HG03432 (cell line): ENCODE measurements at regions not wholly inside any gene's neighbourhood (a gene's known extent, or its start where the extent isn't known, plus 50 kb on each side); places are given as distances from the start of the nearest gene placed in this dataset.

Experiments used
- ATAC-seq: cut with Tn5 transposase; IDR thresholded peaks from one replicate; pipeline ENCODE4 v1.9.1; 2021; ENCODE audit warnings: mild to moderate bottlenecking, moderate library complexity; ENCODE audit not compliant: unreplicated experiment

DNA sequence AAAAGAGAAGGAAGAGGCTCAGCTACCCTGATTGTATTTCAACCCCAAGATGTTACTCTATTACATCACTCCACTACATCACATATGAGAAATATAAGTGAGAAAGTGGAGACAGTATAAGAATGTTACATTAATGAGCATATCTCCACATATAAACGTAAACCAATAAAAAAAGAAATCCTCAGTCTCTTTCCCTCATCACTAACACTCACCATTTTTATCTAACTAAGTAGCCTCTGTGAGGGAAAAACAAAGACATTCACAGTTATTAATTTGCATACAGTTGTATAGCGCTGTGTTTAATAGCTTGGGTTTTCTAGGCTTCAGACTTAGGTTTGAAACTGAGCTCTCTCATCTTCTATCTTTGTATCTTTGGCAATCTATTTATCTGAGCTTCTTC is 489.1 kb upstream of the LRRTM4 start:
- no peak for ATAC-seq

DNA sequence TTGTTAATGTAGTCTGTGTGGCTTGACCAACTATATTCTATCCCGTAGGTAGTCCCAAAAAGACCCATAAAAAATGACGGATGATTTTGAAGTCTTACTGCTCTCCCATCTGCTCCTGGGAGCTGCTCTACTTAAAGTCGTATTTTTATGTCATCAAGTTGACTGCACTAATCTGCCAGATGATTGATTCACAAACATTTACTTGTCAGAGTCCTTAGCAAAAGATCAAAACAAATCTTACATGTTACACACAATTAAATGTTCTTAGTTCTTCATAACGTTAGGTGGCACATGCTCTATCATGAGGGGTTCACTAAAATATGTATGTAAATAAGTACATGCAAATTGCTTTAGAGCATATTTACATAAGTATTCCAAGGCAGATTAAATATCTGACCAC is 498.3 kb upstream of the LRRTM4 start:
- ATAC-seq: no peak

DNA sequence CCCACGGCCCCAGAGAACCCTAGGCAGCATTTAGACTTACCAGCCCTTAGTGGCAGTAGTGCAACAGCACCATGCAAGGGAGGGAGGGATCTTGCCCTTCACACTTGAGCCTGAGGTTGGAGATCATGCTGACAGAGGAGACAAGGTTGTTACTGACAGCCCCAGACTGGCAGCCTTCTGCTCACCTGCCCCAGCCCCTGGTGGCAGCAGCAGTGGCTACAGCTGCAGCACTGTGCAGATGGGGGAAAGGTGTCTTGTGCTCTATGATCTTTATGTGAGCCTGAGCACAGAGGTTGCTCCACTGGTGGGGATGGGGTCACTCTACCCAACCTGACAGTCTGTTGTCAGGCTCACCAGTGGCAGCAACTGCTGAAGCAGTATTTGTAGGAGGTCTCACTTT is 501.2 kb upstream of the LRRTM4 start:
- ATAC-seq: no peak

DNA sequence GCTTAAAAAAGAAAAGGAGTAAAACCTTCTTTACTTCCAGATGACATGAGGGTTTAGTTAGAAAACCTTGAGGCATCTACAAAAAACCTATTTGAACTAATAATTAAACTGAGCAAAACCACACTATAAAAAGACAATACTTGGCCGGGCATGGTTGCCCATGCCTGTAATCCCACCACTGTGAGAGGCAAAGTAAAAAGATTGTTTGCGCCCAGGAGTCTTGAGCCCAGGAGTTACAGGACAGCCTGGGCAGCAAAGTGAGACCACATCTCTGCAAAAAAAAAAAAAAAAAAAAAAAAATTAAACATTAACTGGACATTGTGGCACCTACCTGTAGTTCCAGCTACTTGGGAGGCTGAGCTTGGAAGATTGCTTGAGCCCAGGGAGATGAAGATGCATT is 502.8 kb upstream of the LRRTM4 start:
- ATAC-seq: no peak

DNA sequence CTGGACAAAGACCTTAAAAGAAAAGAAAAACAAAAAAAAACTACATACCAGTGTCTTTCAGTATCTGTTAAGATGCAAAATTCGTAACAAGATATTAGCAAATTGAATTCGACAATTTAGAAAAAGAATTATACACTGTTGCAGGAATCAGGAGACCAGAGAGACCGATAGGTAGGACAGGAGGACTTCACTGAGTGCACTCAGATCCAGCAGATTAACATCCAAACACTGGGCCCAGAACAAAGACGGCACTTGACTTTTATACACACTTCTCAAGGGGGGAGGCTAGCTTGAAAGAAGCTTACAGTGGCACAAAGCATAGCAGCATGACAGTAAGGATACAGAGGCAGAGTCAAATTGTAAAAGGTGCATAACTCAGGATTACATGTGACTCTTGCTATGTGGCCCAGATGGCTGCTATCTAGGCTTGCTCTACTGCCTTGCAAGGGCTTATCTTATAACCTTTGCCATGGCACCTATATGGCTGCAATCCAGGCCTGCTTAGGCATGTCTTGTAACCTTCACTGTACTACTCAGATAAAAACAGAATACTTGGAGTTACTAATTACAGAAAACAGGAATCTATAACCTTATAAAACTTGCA is 507.3 kb upstream of the LRRTM4 start:
- ATAC-seq: no peak

DNA sequence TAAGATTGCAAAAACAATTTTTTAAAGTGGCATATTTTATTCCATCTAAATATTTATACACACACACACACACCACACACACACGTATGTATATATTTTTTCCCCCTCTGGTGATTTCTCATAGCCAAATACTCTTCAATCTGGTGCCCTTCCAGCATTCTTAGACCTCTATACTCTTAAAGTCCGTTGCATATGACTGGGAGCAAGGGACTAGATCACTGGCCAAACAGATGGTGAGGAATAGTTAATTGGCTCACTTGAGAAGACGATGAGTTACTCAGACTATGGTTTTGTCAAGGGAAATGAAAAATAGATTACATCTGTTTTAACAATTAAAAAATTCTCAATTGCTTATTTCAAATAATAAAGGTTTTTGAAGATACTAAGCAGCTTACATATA is 512.5 kb upstream of the LRRTM4 start:
- no peak for ATAC-seq

DNA sequence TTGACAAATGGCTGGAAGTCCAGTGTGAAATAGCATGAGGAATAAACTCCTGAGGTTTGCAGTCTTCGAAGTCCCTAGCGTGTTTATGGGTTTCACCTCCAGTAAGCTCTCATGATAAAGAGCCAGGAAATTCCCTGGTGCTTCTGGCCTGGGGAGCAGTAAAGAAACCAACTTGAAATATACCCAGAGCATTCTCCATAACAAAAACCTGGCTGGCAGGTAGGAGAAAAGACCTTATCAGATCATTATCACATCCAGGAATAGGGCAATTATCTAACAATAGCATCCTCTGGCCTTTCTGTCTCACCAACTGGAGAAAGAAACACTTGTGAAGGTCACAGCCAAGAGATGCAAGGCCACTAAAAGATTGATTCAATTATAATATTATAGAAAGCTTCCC is 513.6 kb upstream of the LRRTM4 start:
- ATAC-seq: no peak

DNA sequence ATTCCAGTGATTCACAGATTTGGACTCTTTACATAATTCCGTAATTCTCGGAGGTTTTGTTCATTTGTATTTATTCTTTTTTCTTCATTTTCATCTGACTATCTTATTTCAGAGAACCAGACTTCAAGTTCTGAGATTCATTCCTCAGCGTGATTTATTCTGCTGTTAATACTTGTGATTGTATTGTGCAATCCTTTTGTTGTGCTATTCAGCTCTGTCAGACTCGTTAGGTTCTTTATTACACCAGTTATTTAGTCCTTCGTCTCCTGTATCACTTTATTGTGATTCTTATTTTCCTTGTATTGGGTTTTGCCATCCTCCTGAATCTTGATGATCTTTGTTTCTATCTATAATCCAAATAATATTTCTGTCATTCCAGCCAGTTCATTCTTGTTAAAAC is 529.3 kb upstream of the LRRTM4 start:
- no peak for ATAC-seq

DNA sequence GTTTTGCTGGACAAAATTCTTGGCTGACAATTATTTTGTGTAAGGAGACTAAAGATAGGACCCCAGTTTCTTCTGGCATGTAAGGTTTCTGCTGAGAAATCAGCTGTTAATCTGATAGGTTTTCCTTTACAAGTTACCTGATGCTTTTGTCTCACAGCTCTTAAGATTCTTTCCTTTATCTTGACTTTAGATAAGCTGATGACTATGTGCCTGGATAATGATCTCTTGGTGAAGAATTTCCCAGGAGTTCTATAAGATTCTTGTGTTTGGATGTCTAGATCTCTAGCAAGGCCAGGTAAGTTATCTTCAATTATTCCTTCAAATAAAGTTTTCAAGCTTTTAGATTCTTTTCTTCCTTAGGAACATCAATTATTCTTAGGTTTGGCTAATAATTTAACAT is 534.8 kb upstream of the LRRTM4 start:
- no peak for ATAC-seq

DNA sequence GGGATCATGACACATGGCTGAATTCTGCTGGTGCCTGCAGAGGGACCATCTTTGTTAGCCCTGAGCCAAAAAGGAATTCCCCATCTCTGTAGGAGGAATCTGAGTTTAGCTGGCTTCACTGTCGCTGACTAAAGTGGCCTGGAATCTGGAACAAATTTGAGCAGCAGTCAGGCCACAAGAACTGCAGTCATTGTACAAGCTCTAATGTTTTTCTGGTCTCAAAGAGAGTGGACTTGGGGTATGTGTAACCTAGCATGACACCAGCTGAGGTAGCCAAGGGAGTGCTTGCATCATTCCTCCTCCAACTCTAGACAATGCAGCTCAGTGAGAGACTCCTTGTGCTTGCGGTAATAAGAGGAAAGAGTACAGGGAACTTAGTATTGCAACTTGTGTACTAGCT is 539.1 kb upstream of the LRRTM4 start:
- ATAC-seq: no peak

DNA sequence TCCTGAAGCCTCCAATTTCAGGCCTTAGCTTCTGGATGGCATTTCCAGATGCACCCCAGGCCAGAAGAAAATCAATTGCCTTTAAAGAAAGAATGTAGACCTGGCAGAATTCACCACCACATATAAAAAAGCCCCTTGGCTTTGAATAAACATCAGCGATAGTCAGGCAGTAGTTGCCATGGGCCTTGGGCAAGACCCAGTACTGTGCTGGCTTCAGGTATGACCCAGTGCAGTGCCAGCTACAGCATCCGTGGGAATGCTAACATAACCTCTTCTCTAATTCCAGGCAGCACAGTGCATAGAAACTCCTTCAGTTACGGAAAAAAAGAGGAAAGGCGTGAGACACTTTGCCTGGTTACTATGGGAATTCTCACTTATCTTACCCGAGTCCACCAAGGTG is 539.6 kb upstream of the LRRTM4 start:
- no peak for ATAC-seq

DNA sequence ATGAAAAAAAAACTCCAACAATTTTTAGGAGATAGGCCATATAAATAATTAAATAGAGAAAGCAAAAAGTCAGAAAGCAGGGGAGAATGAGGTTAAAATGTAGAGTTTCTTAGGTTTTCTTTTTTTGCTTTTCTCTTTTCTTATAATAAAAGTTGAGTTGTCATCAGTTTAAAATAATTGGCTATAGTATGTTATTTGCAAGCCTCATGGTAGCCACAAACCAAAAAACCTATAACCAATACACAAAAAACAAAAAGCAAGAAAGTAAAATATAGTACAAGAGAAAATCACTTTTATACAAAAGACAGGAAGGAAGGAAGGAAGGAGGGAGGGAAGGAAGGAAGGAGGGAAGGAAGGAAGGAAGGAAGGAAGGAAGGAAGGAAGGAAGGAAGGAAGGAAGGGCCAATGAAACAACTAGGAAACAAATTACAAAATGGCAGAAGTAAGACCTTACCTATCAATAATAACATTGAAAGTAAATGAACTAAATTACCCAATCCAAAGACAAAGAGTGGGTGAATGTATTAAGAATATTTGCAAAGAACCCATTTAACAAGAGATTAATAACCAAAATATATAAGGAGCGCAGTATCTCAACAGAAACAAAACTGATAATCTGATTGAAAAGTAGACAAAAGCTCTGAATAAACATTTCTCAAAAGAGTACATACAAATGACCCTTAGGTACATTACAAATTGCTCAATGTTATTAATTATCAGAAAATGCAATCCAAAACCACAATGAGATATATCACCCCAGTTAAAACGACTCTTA is 541.3 kb upstream of the LRRTM4 start:
- ATAC-seq: no peak

DNA sequence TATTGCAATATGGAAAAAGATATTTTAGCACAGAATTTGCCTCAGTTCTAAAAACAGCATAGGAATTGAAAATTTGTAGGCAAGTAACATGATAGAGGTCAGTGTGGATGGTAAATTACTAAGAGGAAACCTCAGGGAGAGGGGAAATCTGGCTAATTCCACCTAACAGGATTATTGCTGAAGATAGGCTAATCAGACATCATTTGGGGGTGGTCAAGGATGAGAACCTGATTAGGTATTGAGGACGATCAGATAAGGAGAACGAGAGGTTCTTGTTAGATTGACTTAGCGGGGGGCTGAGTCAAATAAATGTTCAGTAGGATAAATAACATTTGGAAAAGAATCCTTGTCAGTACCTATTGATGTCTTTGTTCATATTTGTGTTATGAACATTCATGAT is 543.2 kb upstream of the LRRTM4 start:
- no peak for ATAC-seq

DNA sequence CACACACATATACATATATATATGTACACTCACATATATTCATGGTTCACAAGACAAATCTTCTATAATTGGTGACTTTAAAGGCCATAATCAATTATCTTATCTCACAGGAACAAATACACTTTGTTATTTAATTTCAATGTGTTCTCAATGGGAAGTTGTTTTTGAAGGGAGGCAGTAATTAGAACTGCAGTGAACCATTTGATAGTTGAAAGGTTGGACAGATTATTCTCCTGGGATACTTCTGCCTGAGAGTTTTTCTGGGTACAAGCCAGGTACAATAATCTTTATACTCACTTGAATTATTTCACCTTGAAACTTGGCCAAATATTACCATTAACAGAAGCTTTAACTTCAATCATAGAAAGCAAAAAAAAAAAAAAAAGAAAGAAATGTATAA is 546.6 kb upstream of the LRRTM4 start:
- no peak for ATAC-seq

DNA sequence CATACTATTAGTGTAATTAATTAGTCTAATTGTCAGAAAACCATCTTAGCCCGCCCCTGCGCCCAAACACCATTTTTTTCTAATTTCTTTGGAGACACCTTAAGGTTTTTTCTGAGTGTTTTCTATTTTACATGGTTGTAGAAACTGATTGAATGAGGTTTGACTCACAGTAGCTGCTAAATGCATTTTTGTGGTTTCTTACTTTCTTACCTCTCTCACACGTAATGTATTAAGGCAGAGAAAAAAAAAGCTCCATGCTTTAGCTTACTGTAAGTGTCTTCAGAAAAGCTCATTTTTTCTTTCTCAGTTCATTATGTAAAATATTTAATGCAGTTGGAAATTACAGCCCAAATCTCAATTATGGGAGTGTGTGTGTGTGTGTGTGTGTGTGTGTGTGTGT is 548.5 kb upstream of the LRRTM4 start:
- no peak for ATAC-seq

DNA sequence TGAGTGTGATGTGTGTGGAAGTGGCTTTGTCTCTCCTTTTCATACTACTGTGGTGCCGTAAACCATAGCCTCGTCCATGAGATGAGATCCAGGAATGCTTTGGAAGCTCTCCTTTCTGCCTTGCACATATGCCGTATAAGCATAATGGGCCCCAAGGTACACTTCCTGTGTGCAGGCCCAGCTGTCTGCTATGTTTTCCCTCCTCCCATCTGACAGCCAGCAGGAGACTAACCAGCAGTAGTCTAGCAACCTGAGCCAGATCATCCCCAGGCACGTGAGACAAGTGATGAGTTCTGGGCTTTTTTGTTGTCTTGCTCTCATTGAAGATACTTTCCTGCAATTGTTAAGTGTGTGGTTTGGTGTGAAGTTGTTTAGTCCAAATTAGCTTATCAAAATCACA is 555.5 kb upstream of the LRRTM4 start:
- ATAC-seq: no peak

DNA sequence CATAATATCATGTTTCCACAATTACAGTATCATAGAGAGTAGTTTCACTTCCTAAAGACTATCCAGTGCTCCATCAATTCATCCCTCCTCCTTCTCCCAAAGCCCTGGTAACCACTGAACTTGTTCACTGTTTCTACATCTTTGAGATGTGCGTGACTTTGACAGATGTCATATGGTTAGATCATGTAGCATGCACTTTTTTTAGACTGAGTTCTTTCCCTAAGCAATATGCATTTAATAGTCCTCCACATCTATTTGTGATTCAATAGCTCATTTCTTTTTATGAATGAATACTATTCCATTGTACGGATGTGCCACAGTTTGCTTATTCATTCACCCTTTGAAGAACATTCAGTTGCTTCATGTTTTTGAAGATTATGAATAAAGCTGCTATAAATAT is 560.4 kb upstream of the LRRTM4 start:
- no peak for ATAC-seq

DNA sequence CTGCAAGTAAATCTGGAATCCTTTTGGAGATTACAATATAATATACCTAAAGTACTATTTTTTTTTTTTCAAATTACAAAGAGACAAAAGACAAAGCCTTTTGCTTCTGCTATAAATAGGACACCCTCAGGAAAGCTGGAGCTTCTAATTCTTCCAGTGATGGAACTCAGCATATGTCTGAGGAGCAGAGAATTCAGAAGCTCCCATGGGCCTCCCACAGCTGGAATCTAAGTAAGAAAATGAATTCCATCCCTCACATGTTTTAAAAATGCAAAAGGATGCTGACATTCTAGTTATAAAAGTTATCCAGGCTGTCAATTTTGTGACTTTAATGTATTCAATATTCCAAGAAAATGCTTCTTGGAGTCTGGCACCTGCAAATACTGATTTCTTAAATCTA is 571.3 kb upstream of the LRRTM4 start:
- ATAC-seq: no peak

DNA sequence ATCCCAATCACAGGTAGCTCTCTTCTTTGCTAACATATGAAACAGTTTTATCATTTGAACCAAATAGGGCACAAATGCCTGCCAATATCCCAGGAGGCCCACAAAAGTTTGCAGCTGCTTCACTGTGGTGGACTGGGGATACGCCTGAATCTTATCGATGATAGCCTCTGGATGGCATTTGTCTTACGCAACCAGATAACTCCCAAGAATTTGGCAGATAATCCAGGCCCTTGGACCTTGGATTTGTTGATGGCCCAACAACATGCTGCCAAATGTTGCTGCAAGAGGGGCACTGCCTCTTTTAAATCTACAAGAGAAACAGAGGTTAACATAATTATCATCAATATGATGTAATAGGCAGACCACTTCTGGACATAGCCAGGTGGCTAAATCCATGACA is 587.1 kb upstream of the LRRTM4 start:
- ATAC-seq: no peak

DNA sequence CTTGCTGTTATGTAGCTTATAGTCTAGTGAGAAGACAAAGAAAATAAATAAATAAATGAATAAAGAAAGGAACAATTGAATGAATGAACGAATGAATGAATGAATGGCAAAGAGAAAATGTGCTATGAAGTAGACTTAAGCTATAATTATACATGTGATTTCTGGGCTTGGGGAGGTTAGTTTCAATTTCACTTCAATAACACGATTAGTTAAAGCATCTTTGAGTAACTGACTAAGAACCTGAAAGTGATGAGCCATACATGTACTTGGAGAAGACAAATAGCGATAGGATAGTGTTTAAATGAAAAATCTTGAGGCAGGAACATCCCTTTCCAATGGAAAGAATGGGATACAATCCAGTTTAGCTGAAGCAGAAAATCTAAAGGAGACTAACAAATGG is 593.1 kb upstream of the LRRTM4 start:
- ATAC-seq: no peak

DNA sequence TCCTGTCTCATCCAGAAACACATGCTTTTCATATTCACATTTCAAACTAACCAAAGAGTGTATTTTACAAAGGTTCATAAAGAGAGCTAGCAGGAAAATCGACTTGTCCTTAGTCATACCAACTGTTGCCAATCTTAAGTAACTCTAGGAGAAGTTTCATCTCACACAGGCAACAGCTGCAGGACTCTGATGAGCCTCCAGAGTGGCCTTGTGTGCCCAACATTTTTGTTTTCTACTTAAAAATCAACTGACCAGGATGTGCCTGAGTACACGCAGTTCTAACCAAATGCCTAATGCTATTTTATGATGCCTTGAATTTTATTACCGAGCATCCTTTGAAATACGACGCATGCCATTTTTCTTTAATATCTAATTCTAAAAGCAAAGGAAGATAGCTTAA is 595.9 kb upstream of the LRRTM4 start:
- ATAC-seq: no peak

DNA sequence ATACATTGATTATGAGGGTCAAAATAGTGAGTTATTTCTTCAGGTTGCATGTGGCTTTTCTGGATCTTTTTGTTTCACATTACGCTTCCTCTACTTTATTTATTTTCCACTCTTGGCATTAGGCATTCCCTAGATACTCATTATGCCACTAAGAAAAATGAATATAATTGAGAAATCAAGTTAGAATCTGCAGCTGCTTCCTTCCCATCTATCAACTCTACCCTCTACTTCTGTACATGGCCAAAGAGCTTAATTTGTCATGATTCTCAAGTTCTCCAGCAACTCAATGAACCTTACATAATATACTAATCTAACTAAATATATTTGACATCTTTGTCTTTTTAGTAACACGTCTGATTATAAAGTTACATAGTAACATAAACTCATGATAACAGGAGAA is 598.1 kb upstream of the LRRTM4 start:
- no peak for ATAC-seq

DNA sequence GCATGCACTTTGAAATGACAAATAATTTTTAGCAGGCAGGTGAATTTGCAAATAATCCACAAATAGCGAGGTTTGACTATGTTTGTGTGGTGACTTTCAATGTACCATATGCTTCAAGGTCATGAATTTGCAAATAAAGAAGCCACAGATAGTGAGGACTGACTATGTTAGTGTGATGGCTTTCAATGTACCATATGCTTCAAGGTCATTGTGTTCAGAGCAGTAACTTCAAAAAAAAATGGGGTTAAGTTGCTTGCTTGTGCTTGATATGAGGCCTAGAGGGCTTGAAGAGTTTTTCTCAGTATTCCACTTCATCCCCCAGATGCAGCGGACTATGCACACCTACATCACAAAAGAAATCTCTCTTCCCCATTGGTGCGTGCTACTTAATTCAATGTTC is 602.9 kb upstream of the LRRTM4 start:
- no peak for ATAC-seq
